ENCODE measurements at regions not wholly inside any gene's neighbourhood (a gene's known extent, or its start where the extent isn't known, plus 50 kb on each side); places are given as distances from the start of the nearest gene placed in this dataset.

DNA sequence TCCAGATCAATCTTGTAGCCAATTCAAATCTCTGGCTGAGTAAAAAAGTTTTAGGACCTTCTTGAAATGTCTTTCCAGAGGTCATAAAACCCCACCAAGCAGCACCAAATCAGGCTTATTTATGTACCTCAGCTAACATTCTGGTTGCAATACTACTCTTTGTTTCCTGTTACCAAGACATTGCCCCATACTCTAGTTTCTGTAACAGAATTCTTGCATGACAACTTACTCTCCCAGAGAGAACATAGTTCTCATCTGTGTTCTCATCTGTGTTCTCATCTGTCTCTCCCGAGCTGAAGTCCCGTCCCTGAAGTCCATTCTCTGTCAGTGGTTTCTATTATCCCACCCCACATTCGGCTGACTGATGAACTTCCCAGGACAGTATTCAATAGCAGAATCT lies 1285.1 kb downstream of the XPNPEP1 start:
- TF ChIP-seq, protein P1, sequence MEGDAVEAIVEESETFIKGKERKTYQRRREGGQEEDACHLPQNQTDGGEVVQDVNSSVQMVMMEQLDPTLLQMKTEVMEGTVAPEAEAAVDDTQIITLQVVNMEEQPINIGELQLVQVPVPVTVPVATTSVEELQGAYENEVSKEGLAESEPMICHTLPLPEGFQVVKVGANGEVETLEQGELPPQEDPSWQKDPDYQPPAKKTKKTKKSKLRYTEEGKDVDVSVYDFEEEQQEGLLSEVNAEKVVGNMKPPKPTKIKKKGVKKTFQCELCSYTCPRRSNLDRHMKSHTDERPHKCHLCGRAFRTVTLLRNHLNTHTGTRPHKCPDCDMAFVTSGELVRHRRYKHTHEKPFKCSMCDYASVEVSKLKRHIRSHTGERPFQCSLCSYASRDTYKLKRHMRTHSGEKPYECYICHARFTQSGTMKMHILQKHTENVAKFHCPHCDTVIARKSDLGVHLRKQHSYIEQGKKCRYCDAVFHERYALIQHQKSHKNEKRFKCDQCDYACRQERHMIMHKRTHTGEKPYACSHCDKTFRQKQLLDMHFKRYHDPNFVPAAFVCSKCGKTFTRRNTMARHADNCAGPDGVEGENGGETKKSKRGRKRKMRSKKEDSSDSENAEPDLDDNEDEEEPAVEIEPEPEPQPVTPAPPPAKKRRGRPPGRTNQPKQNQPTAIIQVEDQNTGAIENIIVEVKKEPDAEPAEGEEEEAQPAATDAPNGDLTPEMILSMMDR (IDR thresholded peaks at IDR 0.05), result no peak
- no peak for TF ChIP-seq POLR2A (IDR thresholded peaks at IDR 0.05)

Data from heart left ventricle (tissue), 13 donors.